ENCODE measurements at regions not wholly inside any gene's neighbourhood (a gene's known extent, or its start where the extent isn't known, plus 50 kb on each side); places are given as distances from the start of the nearest gene placed in this dataset.

DNA sequence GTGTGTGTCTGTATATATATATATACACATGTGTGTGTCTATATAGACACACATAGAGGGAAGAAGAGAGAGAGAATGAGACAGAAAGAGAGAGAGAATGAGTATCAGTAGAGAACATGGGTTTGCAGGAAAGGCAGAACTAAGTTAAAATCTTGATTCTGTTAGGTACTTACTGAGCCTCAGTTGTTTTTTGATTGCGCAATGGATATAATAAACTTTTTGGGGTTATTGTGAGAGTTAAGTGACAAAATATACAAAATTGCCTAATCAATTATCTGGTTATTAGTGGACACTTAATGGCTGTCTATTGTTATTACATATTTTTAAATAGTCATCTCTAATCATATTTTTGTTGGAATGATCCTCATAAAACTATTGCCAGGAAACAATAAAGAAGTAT lies 169.0 kb downstream of the ETNK1 start:
- H3K27ac Mint-ChIP-seq = no peak overlapping the region
- H3K4me1 Mint-ChIP-seq = no peaks in the 10 kb centered on the region
- no peak for ATAC-seq
- POLR2A ChIA-PET = no interaction called here
- H3K9me3 Mint-ChIP-seq = peaks cover 0 to 9% (median 0%) of the 10 kb centered on the region in 9 donors
- no peak for DNase-seq
- no peaks in the 10 kb centered on the region for H3K36me3 Mint-ChIP-seq
- H3K4me3 Mint-ChIP-seq = no peak overlapping the region
- peaks cover 3 to 13% (median 5%) of the 10 kb centered on the region in 5 donors for H3K27me3 Mint-ChIP-seq

DNA sequence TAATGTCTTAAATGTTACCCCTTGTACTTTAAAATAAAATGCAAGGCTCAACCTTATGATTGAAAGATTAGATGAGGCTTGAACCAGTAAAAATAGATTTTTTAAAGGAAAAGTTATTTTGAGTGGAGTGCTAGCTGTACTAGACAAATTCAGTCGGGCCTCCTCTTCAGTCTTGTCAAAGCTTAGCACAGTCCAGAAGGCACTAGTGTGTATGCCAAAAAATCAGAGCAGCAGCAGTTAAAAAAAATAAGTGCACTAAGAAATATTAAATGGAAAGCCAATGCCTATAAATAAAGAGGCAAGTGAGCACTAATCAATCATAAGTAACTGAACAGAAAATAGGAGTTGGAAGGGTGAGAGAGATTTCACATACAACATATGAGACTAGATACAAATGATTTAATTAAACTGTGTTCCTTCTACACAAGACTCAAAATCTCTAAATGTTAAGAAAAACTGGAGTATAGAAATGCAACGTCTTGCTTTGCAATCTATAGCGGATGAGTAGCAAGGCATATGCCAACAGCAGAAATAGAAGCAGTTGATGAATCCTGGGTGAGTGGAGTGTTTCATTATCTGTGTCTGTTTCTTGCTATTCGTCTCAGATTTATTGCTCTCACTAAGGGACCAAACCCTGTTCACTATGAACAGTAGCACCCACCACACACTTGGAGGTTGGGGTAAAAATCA lies 172.1 kb downstream of the ETNK1 start:
- ATAC-seq = no peak
- Mint-ChIP-seq H3K4me3 (no peak overlapping the region), H3K27ac (no peak overlapping the region), H3K27me3 (peaks cover 0 to 11% (median 4%) of the 10 kb centered on the region in 5 donors), H3K36me3 (no peaks in the 10 kb centered on the region), H3K9me3 (no peaks in the 10 kb centered on the region), H3K4me1 (no peaks in the 10 kb centered on the region)
- DNase-seq = no peak
- POLR2A ChIA-PET = no interaction called here

DNA sequence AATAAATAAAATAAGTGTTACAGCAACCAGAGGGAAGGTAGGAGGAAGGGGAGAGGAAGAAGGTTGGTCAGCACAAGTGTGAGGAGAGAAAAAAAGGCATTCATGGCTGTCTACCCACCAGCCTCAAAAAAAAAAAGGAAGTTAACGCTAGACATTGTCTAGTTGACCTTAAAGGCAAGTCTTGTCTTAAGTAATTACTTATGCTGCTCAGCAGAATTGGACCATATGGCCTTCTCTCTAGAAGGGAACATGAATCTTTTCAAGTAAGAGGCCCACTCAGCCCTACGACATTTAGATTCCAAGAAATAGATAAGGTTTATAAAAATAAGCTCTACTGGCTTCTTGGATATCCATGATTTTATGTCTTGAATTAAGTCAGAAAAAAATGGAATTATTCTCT lies 172.7 kb downstream of the ETNK1 start:
- H3K27me3 Mint-ChIP-seq = peaks cover 0 to 4% (median 0%) of the 10 kb centered on the region in 5 donors
- H3K4me3 Mint-ChIP-seq = no peak overlapping the region

DNA sequence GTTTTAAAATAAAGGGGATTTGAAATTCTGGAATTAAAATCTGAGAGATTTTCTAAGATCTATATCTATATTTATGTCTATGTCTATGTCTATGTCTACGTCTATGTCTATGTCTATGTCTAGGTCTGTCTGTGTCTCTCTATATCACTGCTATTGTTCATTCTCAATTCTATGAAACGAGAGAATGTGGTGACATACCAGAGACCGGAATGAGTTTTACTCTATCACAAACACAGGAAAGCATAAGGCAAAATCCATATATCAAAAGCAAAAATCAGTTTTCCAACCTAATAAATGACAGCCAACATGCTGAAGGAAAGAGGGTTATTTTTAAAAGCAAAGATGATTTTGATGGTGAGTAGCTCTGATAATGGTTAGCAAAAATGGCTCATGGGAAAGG lies 173.1 kb downstream of the ETNK1 start:
- H3K4me1 Mint-ChIP-seq = no peaks in the 10 kb centered on the region
- DNase-seq (no peak), ATAC-seq (no peak)
- H3K27ac Mint-ChIP-seq = no peak overlapping the region
- H3K4me3 Mint-ChIP-seq = no peak overlapping the region
- POLR2A ChIA-PET = no interaction called here
- peaks cover 0 to under 1% (median 0%) of the 10 kb centered on the region in 5 donors for H3K27me3 Mint-ChIP-seq
- H3K9me3 Mint-ChIP-seq = no peaks in the 10 kb centered on the region
- no peaks in the 10 kb centered on the region for H3K36me3 Mint-ChIP-seq

More for the DNA sequence above, 172.7 kb downstream of the ETNK1 start:
- Mint-ChIP-seq H3K4me1 (no peaks in the 10 kb centered on the region), H3K36me3 (no peaks in the 10 kb centered on the region), H3K27ac (no peak overlapping the region), H3K9me3 (no peaks in the 10 kb centered on the region)
- POLR2A ChIA-PET = no interaction called here
- ATAC-seq (no peak), DNase-seq (no peak)

- H3K9me3 Mint-ChIP-seq = no peaks in the 10 kb centered on the region
- ATAC-seq = no peak
- H3K36me3 Mint-ChIP-seq = no peaks in the 10 kb centered on the region
- H3K4me3 Mint-ChIP-seq = no peak overlapping the region
- no peaks in the 10 kb centered on the region for H3K27me3 Mint-ChIP-seq
- H3K4me1 Mint-ChIP-seq = no peaks in the 10 kb centered on the region
- DNase-seq = no peak
- no peak overlapping the region for H3K27ac Mint-ChIP-seq
- POLR2A ChIA-PET = no interaction called here
Measured at GRCh38 chr12:22799503-22799902, 174.5 kb downstream of the ETNK1 start.

DNA sequence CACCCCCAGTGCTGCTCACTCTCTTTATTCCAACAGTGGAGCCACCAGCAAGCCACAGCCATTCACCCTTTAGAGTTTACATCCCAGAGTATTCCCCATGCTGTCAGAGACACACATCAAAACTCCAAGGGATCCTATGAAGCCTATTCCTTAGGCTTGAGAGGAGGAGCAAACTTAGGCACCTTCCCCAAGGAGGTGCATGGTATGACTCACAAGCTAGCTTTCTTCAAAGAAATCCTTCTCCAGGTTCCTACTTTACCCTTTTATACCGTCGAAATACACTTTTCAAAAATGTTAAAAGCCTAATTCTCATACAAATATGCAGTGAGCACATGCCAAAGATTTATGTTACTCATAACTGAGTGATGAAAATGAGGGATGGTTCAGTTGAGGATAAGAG lies 175.4 kb downstream of the ETNK1 start:
- ATAC-seq (no peak), DNase-seq (no peak)
- Mint-ChIP-seq H3K36me3 (no peaks in the 10 kb centered on the region), H3K9me3 (no peaks in the 10 kb centered on the region), H3K27me3 (peaks cover 0 to 4% (median 0%) of the 10 kb centered on the region in 5 donors), H3K4me3 (no peak overlapping the region), H3K27ac (no peak overlapping the region), H3K4me1 (no peaks in the 10 kb centered on the region)
- POLR2A ChIA-PET = no interaction called here

DNA sequence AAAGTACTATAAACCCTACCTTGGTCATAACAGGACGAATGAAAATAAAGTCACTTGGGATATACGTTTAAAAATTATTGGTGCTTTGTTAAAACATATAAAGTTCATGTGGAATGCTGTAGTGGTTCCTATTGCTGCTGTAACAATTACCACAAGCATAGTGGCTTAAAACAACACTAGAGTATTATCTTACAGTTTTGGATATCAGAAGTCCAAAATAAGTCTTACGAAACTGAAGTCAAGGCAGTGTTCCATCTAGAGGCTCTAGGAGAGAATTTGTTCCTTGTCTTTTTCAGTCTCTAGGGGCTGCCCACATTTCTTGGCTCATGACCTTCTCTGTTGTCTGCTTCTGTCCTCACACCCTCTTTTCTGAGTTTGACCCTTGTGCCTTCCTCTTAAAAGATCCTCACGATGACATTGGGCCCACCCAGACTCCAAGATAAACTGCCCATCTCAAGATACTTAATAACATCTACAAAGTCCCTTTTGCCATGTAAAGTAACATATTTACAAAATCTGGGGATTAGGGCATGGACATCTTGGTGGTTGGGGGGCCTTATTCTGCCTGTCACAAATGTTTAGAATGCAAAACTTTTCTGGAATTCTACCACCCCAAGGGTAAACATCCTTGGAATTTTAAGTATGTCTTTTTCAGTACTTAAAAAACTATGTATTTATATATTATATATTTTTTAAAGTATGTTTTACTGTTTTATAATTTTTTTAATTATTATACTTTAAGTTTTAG lies 178.1 kb downstream of the ETNK1 start:
- no peak for ATAC-seq

DNA sequence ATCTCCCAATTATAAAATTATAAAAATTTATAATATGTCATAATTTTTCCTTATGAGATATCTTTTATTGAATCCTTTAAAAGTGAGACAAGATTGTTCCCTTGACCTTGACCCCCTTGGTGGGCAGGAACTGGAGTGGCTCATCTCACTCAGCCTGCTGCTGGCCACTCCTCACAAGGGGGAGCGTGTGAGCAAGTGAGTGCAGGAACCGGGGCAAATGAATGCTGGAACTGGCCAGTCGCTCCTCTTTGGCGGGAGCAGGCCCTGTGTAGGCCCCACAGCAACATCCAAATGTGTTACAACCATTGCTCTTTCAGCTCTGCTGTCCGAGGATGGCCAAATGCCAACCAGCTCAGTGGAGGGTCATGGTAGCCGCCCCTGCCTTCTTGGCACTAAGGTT lies 178.8 kb downstream of the ETNK1 start:
- ATAC-seq = no peak
- DNase-seq = no peak
- H3K9me3 Mint-ChIP-seq = peaks cover 0 to 3% (median 0%) of the 10 kb centered on the region in 9 donors
- no peak overlapping the region for H3K4me3 Mint-ChIP-seq
- POLR2A ChIA-PET = no interaction called here
- no peaks in the 10 kb centered on the region for H3K4me1 Mint-ChIP-seq
- H3K36me3 Mint-ChIP-seq = no peaks in the 10 kb centered on the region
- H3K27ac Mint-ChIP-seq = no peak overlapping the region
- peaks cover under 1 to 14% (median 2%) of the 10 kb centered on the region in 5 donors for H3K27me3 Mint-ChIP-seq

More for the DNA sequence above, 178.1 kb downstream of the ETNK1 start:
- H3K9me3 Mint-ChIP-seq = peaks cover 0 to 3% (median 0%) of the 10 kb centered on the region in 9 donors
- no peaks in the 10 kb centered on the region for H3K4me1 Mint-ChIP-seq
- no peak overlapping the region for H3K4me3 Mint-ChIP-seq
- POLR2A ChIA-PET = no interaction called here
- no peak overlapping the region for H3K27ac Mint-ChIP-seq
- DNase-seq = no peak
- peaks cover 0 to 11% (median 2%) of the 10 kb centered on the region in 5 donors for H3K27me3 Mint-ChIP-seq
- H3K36me3 Mint-ChIP-seq = no peaks in the 10 kb centered on the region

GRCh38 chr12:22808860-22809259 lies 183.9 kb downstream of the ETNK1 start:
- Mint-ChIP-seq H3K27ac (no peak overlapping the region), H3K4me3 (no peak overlapping the region), H3K4me1 (no peaks in the 10 kb centered on the region), H3K27me3 (peaks cover 2 to 18% (median 2%) of the 10 kb centered on the region in 5 donors), H3K36me3 (no peaks in the 10 kb centered on the region), H3K9me3 (peaks cover 0 to 3% (median 0%) of the 10 kb centered on the region in 9 donors)
- DNase-seq (no peak), ATAC-seq (no peak)
- POLR2A ChIA-PET = no interaction called here

DNA sequence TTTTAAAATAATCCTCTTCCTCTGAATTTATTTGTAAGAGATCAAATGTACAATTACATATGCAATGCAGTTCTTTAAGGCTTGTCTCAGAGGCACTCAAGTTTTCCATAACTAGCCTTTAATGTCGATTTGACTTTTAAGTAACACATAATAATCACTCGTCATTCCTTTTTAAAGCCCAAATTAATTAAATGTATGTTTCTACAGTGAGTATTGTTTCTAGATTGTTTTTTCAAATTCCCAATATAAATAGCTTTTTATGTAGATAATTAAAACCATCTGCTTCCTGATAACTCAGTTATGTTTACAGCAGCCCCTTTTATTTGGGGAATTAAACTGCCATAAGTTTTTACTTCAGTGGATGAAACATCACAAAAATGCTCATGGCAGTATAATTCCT lies 185.1 kb downstream of the ETNK1 start:
- POLR2A ChIA-PET = no interaction called here
- no peaks in the 10 kb centered on the region for H3K4me1 Mint-ChIP-seq
- peaks cover 0 to 3% (median 0%) of the 10 kb centered on the region in 9 donors for H3K9me3 Mint-ChIP-seq
- no peaks in the 10 kb centered on the region for H3K36me3 Mint-ChIP-seq
- no peak for ATAC-seq
- H3K4me3 Mint-ChIP-seq = no peak overlapping the region
- DNase-seq = no peak
- no peak overlapping the region for H3K27ac Mint-ChIP-seq
- H3K27me3 Mint-ChIP-seq = peaks cover 0 to 17% (median 2%) of the 10 kb centered on the region in 5 donors

GRCh38 chr12:22812531-22812930 lies 187.6 kb downstream of the ETNK1 start:
- Mint-ChIP-seq H3K27ac (no peak overlapping the region), H3K4me3 (no peak overlapping the region), H3K4me1 (no peaks in the 10 kb centered on the region), H3K36me3 (no peaks in the 10 kb centered on the region), H3K27me3 (peaks cover 0 to 16% (median 3%) of the 10 kb centered on the region in 5 donors), H3K9me3 (peaks cover 0 to under 1% (median 0%) of the 10 kb centered on the region in 9 donors)
- DNase-seq (no peak), ATAC-seq (no peak)
- POLR2A ChIA-PET = no interaction called here

GRCh38 chr12:22821985-22822384 lies 197.0 kb downstream of the ETNK1 start:
- Mint-ChIP-seq H3K4me1 (no peaks in the 10 kb centered on the region), H3K36me3 (no peaks in the 10 kb centered on the region), H3K27me3 (peaks cover 0 to 3% (median under 1%) of the 10 kb centered on the region in 5 donors), H3K9me3 (peaks cover 0 to 15% (median 7%) of the 10 kb centered on the region in 9 donors), H3K4me3 (no peak overlapping the region), H3K27ac (no peak overlapping the region)
- POLR2A ChIA-PET = no interaction called here
- DNase-seq (no peak), ATAC-seq (no peak)

DNA sequence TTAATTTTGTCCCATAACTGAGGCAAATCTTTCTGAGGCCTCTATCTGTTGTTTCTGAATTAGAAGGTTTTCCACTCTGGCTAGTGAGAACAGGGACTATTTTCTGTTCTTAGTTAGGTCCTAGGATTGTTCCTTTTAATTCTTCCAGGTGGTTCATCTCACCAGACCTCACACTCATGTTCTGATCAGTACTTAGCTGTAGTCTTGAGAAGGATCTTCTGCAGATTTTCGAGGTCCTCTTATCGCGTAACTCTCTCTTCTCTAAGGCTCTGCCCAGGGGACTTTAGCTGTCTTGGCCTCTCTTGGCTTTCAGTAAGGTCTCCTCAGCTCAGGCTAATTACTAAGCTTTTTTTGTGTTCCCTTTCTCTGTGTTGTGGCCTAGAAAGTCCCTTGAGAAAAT lies 201.1 kb downstream of the ETNK1 start:
- no peak for DNase-seq

More for the DNA sequence above, 201.1 kb downstream of the ETNK1 start:
- Mint-ChIP-seq H3K27ac (no peak overlapping the region), H3K4me1 (no peaks in the 10 kb centered on the region), H3K27me3 (peaks cover 0 to 14% (median 10%) of the 10 kb centered on the region in 5 donors), H3K4me3 (no peak overlapping the region), H3K36me3 (no peaks in the 10 kb centered on the region), H3K9me3 (peaks cover 0 to 22% (median 8%) of the 10 kb centered on the region in 9 donors)
- no peak for ATAC-seq
- POLR2A ChIA-PET = no interaction called here
